PC-9 (cell line): ENCODE measurements at regions not wholly inside any gene's neighbourhood (a gene's known extent, or its start where the extent isn't known, plus 50 kb on each side); places are given as distances from the start of the nearest gene placed in this dataset.

Source experiments
- BruUV-seq: library from RNA; stranded (reverse); fragments of 400-500 nt; replicated peaks from 2 replicates; lab custom pipeline; 2021; lab: Mats Ljungman, UMichigan
- CTCF ChIA-PET: fragments of 300-600 bp; sonication (Branson Sonifier 250); formaldehyde crosslinking; loops from one replicate; lab custom pipeline; 2022; ENCODE audit warnings: antibody characterized with exemption; lab: Charles Lee
- POLR2A ChIA-PET: fragments of 300-600 bp; sonication (Branson Sonifier 250); formaldehyde crosslinking; loops from one replicate; lab custom pipeline; 2022; ENCODE audit warnings: antibody characterized with exemption; ENCODE audit not compliant: unreplicated experiment; lab: Charles Lee
- DNase-seq, 2 experiments: peaks; one replicate each; pipeline versions ENCODE4 v3.0.0 to v3.0.0-alpha.2; 2015 to 2022; ENCODE audit warnings: mixed read lengths in 1 of 2
- H2AFZ ChIP-seq: fragments of 200-600 bp; sonication (generic); 2 replicates; pipeline ENCODE4 v1.8.1; 2017; ENCODE audit warnings: antibody characterized with exemption
- H3F3A ChIP-seq: fragments of 200-600 bp; sonication (generic); 2 replicates; pipeline ENCODE4 v1.8.1; 2017; ENCODE audit warnings: antibody characterized with exemption, mild to moderate bottlenecking, low read depth; ENCODE audit not compliant: insufficient read depth
- H3K27ac ChIP-seq: fragments of 200-600 bp; sonication (generic); 2 replicates; pipeline ENCODE4 v1.6.1; 2016; ENCODE audit warnings: mixed run types
- H3K27me3 ChIP-seq: fragments of 200-600 bp; sonication (generic); 2 replicates; pipeline ENCODE4 v1.6.1; 2016; ENCODE audit warnings: low read depth, mixed run types; ENCODE audit not compliant: insufficient read depth
- H3K36me3 ChIP-seq: fragments of 200-600 bp; sonication (generic); 2 replicates; pipeline ENCODE4 v1.6.1; 2016; ENCODE audit warnings: low read depth, mixed run types
- H3K4me1 ChIP-seq: fragments of 200-600 bp; sonication (generic); replicated peaks from 2 replicates; pipeline ENCODE4 v1.6.1; 2016; ENCODE audit warnings: mixed run types; ENCODE audit not compliant: insufficient read depth
- H3K4me2 ChIP-seq: fragments of 200-600 bp; sonication (generic); 2 replicates; pipeline ENCODE4 v1.6.1; 2017; ENCODE audit warnings: mixed run types
- H3K4me3 ChIP-seq: fragments of 200-600 bp; sonication (generic); 2 replicates; pipeline ENCODE4 v1.6.1; 2016; ENCODE audit warnings: mixed run types
- H3K79me2 ChIP-seq: fragments of 200-600 bp; sonication (generic); 2 replicates; pipeline ENCODE4 v1.6.1; 2017; ENCODE audit warnings: low read depth, mixed run types
- H3K9me2 ChIP-seq: fragments of 200-600 bp; sonication (generic); 2 replicates; pipeline ENCODE4 v1.8.1; 2017; ENCODE audit warnings: mild to moderate bottlenecking; ENCODE audit not compliant: insufficient read depth
- H3K9me3 ChIP-seq: fragments of 200-600 bp; sonication (generic); 2 replicates; pipeline ENCODE4 v1.8.1; 2016; ENCODE audit warnings: low read depth; ENCODE audit not compliant: insufficient read depth
- H4K20me1 ChIP-seq: fragments of 200-600 bp; sonication (generic); 2 replicates; pipeline ENCODE4 v1.8.1; 2017; ENCODE audit not compliant: insufficient read depth
- EZH2 ChIP-seq: fragments of 200-600 bp; sonication (generic); IDR thresholded peaks from 2 replicates; pipeline ENCODE4 v1.8.0; 2017; ENCODE audit warnings: antibody characterized with exemption, low read depth
- intact Hi-C: fragments of 100-400 bp; cut with micrococcal nuclease; formaldehyde crosslinking; loops from one replicate; pipeline ENCODE4 v1.10.0; 2022; ENCODE audit not compliant: unreplicated experiment
- TF ChIP-seq, protein P1 (sequence below): fragments of 200-600 bp; sonication (generic); conservative IDR thresholded peaks from 2 replicates; pipeline ENCODE4 v1.6.1; 2017; ENCODE audit warnings: mixed run types, antibody characterized with exemption, mild to moderate bottlenecking, moderate library complexity

DNA sequence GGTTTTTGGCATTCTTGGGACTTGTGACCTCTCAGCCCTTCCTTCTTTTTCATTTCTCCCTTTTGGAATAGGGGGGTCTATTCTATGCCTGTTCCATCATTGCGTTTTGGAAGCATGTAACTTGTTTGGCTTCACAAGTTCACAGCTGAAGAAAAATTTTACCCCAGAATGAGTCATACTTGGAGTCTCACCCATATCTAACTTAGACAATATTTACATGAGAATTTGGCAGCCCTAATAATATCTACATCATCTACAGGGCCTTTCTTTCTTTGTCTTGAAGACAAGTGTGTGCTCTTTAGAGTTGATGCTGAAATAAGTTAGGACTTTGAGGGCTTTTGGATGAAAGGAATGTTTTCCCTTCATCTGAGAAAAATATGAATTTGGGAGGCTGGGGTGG, 1312.9 kb upstream of the FLRT2 start:
- BruUV-seq: no TSS peak
- no peak overlapping the region for H3K27ac ChIP-seq
- H4K20me1 ChIP-seq: no peaks in the 10 kb centered on the region
- H3K4me3 ChIP-seq: no peak overlapping the region
- no peaks in the 10 kb centered on the region for H3F3A ChIP-seq
- H3K27me3 ChIP-seq: no peaks in the 10 kb centered on the region
- H2AFZ ChIP-seq: no peak overlapping the region
- intact Hi-C loops: no loop called here
- DNase-seq: no peak
- POLR2A ChIA-PET: no interaction called here
- no peaks in the 10 kb centered on the region for H3K9me3 ChIP-seq
- no peaks in the 10 kb centered on the region for H3K36me3 ChIP-seq
- no peaks in the 10 kb centered on the region for H3K4me1 ChIP-seq
- H3K9me2 ChIP-seq: no peaks in the 10 kb centered on the region; the same call in 1 of the 2 replicates
- no peaks in the 10 kb centered on the region for H3K79me2 ChIP-seq
- CTCF ChIA-PET: no interaction called here
- TF ChIP-seq EZH2: no peak
- TF ChIP-seq, protein P1, sequence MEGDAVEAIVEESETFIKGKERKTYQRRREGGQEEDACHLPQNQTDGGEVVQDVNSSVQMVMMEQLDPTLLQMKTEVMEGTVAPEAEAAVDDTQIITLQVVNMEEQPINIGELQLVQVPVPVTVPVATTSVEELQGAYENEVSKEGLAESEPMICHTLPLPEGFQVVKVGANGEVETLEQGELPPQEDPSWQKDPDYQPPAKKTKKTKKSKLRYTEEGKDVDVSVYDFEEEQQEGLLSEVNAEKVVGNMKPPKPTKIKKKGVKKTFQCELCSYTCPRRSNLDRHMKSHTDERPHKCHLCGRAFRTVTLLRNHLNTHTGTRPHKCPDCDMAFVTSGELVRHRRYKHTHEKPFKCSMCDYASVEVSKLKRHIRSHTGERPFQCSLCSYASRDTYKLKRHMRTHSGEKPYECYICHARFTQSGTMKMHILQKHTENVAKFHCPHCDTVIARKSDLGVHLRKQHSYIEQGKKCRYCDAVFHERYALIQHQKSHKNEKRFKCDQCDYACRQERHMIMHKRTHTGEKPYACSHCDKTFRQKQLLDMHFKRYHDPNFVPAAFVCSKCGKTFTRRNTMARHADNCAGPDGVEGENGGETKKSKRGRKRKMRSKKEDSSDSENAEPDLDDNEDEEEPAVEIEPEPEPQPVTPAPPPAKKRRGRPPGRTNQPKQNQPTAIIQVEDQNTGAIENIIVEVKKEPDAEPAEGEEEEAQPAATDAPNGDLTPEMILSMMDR: no peak
- no peak overlapping the region for H3K4me2 ChIP-seq

DNA sequence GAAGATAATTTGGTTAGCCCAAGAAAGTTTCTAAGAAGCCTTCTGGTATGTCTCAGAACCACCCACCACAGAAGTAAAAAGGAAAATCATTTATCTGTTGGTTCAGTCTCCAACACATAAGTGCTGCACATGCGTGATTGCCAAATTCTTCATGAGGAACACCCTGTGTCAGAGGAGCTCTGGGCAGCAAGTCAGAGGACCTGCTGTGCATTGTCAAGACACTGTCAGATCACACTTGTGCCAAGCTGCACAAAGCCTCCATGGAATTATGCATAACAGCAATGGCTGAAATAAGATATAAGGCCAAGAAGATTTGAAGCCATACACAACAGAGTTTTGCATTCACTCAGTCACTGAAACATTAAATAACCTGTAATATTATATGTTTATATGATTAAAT, 1304.7 kb upstream of the FLRT2 start:
- Histone ChIP-seq H3K9me3 (no peaks in the 10 kb centered on the region), H3K79me2 (no peaks in the 10 kb centered on the region), H3K27me3 (no peaks in the 10 kb centered on the region), H3K36me3 (no peaks in the 10 kb centered on the region), H3K4me3 (no peak overlapping the region), H3K4me2 (no peak overlapping the region), H4K20me1 (no peaks in the 10 kb centered on the region), H3F3A (no peaks in the 10 kb centered on the region), H3K27ac (no peak overlapping the region), H3K9me2 (no peaks in the 10 kb centered on the region), H2AFZ (no peak overlapping the region), H3K4me1 (no peaks in the 10 kb centered on the region)
- BruUV-seq: no TSS peak
- intact Hi-C loops: no loop called here
- no peak for TF ChIP-seq EZH2
- TF ChIP-seq, protein P1: no peak
- no peak for DNase-seq
- CTCF ChIA-PET: no interaction called here
- POLR2A ChIA-PET: no interaction called here

DNA sequence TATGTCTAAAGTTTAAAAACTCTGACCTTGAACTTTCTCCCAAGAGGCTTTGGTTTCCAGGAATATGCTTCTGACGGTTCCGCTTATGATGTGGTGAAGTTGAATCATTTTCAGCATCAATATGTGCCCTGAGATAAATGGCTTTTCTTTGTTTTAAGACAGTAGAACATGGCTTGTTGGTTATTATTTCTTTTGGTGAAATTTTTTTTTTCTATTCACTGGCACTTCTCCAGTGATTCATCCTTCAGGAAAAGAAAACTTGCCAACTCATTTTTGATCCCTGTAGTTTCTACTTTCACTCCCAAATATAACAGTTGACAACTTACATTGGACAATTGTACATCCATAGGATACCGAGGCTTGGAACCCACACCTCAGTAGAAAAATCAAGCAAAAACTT, 1301.2 kb upstream of the FLRT2 start:
- H3F3A ChIP-seq: no peaks in the 10 kb centered on the region
- no peaks in the 10 kb centered on the region for H3K36me3 ChIP-seq
- ChIA-PET CTCF (no interaction called here), POLR2A (no interaction called here)
- no peak overlapping the region for H2AFZ ChIP-seq
- no peak overlapping the region for H3K4me2 ChIP-seq
- TF ChIP-seq, protein P1: no peak
- no peak for TF ChIP-seq EZH2
- H3K4me3 ChIP-seq: no peak overlapping the region
- no peak overlapping the region for H3K27ac ChIP-seq
- no peaks in the 10 kb centered on the region for H3K9me2 ChIP-seq
- intact Hi-C loops: no loop called here
- no peaks in the 10 kb centered on the region for H3K27me3 ChIP-seq
- no peaks in the 10 kb centered on the region for H4K20me1 ChIP-seq
- H3K9me3 ChIP-seq: no peaks in the 10 kb centered on the region
- no peak for DNase-seq
- H3K4me1 ChIP-seq: no peaks in the 10 kb centered on the region
- no TSS peak for BruUV-seq
- H3K79me2 ChIP-seq: no peaks in the 10 kb centered on the region
